ENCODE measurements at regions not wholly inside any gene's neighbourhood (a gene's known extent, or its start where the extent isn't known, plus 50 kb on each side); places are given as distances from the start of the nearest gene placed in this dataset.

DNA sequence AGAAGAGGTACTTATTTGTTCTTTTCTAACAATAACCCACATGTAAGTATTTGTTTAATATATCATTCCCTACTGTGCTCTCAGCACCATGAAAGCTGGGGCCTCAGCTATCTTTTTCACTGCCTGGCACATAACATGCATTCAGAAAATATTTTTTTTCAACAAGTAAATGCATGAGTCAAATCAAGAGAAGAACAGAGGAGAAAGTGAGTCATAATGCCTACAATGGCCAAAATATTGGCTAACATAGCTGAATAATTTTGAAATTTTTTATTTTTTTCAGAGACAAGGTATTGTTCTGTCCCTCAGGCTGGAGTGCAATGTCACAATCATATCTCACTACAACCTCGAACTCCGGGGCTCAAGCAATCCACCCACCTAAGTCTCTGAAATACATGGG is 252.2 kb upstream of the ADAMTS5 start:
- DNase-seq (ENCODE audit: low read depth): peak; percentile 28
- in situ Hi-C loops (cut with HindIII; ENCODE audit: low sequenced_read_pairs): no loop called here
- H3K4me3 ChIP-seq (ENCODE audit: low read depth, low read length): no peak overlapping the region
- TF ChIP-seq, protein P1, sequence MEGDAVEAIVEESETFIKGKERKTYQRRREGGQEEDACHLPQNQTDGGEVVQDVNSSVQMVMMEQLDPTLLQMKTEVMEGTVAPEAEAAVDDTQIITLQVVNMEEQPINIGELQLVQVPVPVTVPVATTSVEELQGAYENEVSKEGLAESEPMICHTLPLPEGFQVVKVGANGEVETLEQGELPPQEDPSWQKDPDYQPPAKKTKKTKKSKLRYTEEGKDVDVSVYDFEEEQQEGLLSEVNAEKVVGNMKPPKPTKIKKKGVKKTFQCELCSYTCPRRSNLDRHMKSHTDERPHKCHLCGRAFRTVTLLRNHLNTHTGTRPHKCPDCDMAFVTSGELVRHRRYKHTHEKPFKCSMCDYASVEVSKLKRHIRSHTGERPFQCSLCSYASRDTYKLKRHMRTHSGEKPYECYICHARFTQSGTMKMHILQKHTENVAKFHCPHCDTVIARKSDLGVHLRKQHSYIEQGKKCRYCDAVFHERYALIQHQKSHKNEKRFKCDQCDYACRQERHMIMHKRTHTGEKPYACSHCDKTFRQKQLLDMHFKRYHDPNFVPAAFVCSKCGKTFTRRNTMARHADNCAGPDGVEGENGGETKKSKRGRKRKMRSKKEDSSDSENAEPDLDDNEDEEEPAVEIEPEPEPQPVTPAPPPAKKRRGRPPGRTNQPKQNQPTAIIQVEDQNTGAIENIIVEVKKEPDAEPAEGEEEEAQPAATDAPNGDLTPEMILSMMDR (IDR thresholded peaks at IDR 0.05; ENCODE audit: low read depth, low read length, missing control alignments): no peak

DNA sequence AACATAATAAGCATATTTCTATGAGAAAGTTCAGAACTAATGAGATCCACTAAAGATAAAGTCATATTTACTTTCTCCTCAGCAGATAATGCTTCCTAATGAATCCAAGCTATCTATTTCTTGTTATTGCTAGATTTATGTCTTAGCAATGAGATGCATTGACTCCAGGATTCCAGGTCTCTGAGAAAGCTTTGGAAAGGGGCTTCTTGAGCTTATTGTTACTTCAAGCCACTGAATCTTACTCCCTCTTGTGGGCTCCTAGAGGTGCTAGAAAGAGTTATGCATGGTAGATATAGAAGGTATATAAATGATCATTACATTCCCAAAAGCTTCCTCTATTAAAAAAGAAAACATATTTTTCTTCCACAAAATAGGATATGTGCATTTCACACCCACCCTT is 246.4 kb upstream of the ADAMTS5 start:
- no peak for DNase-seq (ENCODE audit: low read depth)
- no peak overlapping the region for H3K4me3 ChIP-seq (ENCODE audit: low read depth, low read length)
- in situ Hi-C loops (cut with HindIII; ENCODE audit: low sequenced_read_pairs): no loop called here
- TF ChIP-seq, protein P1 (IDR thresholded peaks at IDR 0.05; ENCODE audit: low read depth, low read length, missing control alignments): peak; percentile 38

DNA sequence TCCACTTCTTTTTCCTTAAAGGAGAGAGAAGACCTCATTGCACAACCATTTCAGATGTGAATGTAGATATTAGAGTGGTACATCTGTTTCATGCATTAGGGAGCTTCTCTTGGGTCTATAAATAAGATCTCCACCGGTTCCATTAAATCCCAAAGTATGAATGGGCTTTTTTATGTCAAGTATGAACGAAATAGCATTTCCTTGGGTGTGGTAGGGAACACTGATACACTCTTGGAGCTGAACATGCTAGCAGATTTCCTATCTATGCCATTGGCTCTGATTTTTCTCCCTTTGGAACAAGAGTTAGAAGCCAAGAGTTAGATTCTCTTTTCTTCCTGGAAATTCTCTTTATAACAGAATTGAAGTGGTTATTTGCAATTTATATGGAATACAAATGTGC is 245.6 kb upstream of the ADAMTS5 start:
- in situ Hi-C loops (cut with HindIII; ENCODE audit: low sequenced_read_pairs): no loop called here
- DNase-seq (ENCODE audit: low read depth): no peak
- H3K4me3 ChIP-seq (ENCODE audit: low read depth, low read length): no peak overlapping the region
- TF ChIP-seq, protein P1 (IDR thresholded peaks at IDR 0.05; ENCODE audit: low read depth, low read length, missing control alignments): no peak

DNA sequence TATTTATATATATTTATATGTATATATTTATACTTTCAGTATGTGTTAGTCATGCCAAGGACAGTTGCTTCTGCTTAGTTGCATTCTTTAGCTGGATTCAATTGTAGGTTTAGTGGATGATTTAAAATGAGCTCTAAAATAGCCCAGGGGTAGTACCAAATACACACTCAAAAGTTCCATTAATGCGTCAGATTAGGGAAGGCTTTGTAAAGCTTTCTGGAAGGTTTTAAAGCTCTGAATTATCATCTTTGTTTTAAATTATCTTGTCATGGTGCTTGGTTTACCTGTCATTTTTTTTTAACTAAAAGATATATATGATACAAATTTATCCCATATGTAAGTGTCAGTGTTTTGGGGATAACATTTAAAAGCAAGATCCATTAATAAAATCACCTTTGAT is 242.7 kb upstream of the ADAMTS5 start:
- TF ChIP-seq, protein P1 (IDR thresholded peaks at IDR 0.05; ENCODE audit: low read depth, low read length, missing control alignments): no peak
- H3K4me3 ChIP-seq (ENCODE audit: low read depth, low read length): no peak overlapping the region
- DNase-seq (ENCODE audit: low read depth): no peak
- in situ Hi-C loops (cut with HindIII; ENCODE audit: low sequenced_read_pairs): no loop called here

DNA sequence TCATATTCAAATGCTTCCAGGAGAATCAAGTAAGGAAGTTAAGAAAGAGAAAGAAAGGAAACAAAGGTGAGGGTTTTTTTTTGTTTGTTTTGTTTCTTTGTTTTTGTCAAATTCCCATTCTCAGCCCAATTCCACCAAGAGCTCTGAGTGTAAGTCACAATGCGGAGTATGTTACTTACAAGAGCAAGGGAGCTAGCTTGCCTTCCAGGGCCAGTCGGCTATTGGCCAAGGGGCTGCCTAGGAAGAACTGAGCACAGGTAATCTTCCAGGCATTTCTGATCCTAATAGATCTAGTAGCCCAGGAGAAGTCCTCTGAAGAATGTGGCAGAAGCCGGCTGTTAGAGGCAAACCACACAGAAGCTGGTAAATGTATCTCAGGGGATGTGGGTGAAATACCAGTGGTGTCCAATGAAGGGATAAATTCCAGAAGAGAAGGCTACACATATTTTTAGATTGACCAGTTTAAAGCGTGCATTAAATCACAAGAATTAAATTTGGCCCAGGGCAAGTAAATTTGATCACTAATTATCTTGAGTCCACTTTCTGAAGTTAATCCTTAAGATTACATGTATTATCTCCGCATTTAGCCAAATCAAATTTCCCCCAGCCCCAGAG is 239.6 kb upstream of the ADAMTS5 start:
- TF ChIP-seq, protein P1 (IDR thresholded peaks at IDR 0.05; ENCODE audit: low read depth, low read length, missing control alignments): no peak
- H3K4me3 ChIP-seq (ENCODE audit: low read depth, low read length): no peak overlapping the region
- DNase-seq (ENCODE audit: low read depth): peak; percentile 41
- in situ Hi-C loops (cut with HindIII; ENCODE audit: low sequenced_read_pairs): no loop called here

DNA sequence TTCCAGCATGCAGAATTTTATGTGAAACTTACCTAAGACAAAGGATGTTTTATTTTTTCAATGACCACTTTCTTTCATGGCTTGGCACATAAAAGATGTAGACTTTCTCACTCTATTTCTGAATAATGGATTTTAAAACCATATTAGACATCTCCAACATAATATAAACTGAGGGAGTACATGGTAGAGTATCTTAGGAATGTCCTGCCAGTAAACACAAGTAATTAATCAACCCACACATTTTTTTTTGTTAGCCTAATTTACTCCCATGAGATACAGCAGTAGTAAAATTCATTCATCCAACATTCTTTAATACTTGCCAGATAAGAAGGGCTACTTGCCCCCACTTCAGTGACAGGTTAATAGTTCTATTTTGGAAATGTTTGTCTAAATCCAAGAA is 235.4 kb upstream of the ADAMTS5 start:
- TF ChIP-seq, protein P1 (IDR thresholded peaks at IDR 0.05; ENCODE audit: low read depth, low read length, missing control alignments): no peak
- peak; percentile 29 for DNase-seq (ENCODE audit: low read depth)
- H3K4me3 ChIP-seq (ENCODE audit: low read depth, low read length): no peak overlapping the region
- in situ Hi-C loops (cut with HindIII; ENCODE audit: low sequenced_read_pairs): no loop called here

All from astrocyte of the cerebellum (primary cell).